GM23338 (cell line): ENCODE measurements at regions not wholly inside any gene's neighbourhood (a gene's known extent, or its start where the extent isn't known, plus 50 kb on each side); places are given as distances from the start of the nearest gene placed in this dataset.

Experiments
- ATAC-seq: fragments of 200-7000 bp; cut with Tn5 transposase; 3 replicates; pipeline ENCODE4 v1.9.1; 2020
- DNase-seq: peaks from one replicate; pipeline ENCODE4 v3.0.0-alpha.2; 2015; ENCODE audit warnings: low spot score
- H2AFZ ChIP-seq: fragments of 200-600 bp; sonication (generic); 2 replicates; pipeline ENCODE4 v1.8.0; 2016; ENCODE audit warnings: antibody characterized with exemption, mild to moderate bottlenecking, moderate library complexity
- H3F3A ChIP-seq: fragments of 200-600 bp; sonication (generic); replicated peaks from 2 replicates; pipeline ENCODE4 v1.8.0; 2017; ENCODE audit warnings: antibody characterized with exemption, mixed run types, low read depth
- H3K27ac ChIP-seq: fragments of 200-600 bp; sonication (generic); 2 replicates; pipeline ENCODE4 v1.6.1; 2016; ENCODE audit warnings: low read depth
- H3K27me3 ChIP-seq: fragments of 200-600 bp; sonication (generic); 2 replicates; pipeline ENCODE4 v1.8.0; 2016; ENCODE audit warnings: mild to moderate bottlenecking, mixed run types, moderate library complexity; ENCODE audit not compliant: insufficient read depth
- H3K36me3 ChIP-seq: fragments of 200-600 bp; sonication (generic); 2 replicates; pipeline ENCODE4 v1.8.0; 2016; ENCODE audit warnings: mild to moderate bottlenecking; ENCODE audit not compliant: insufficient read depth
- H3K4me1 ChIP-seq: fragments of 200-600 bp; sonication (generic); 2 replicates; pipeline ENCODE4 v1.8.0; 2016; ENCODE audit warnings: mild to moderate bottlenecking, moderate library complexity; ENCODE audit not compliant: insufficient read depth
- H3K4me2 ChIP-seq: fragments of 200-600 bp; sonication (generic); 2 replicates; pipeline ENCODE4 v1.7.1; 2017; ENCODE audit warnings: mixed run types
- H3K4me3 ChIP-seq: fragments of 200-600 bp; sonication (generic); 2 replicates; pipeline ENCODE4 v1.6.1; 2016; ENCODE audit warnings: mixed run types
- H3K79me2 ChIP-seq: fragments of 200-600 bp; sonication (generic); replicated peaks from 2 replicates; pipeline ENCODE4 v1.8.0; 2017; ENCODE audit warnings: mild to moderate bottlenecking; ENCODE audit not compliant: insufficient read depth
- H3K9me2 ChIP-seq: fragments of 200-600 bp; sonication (generic); 2 replicates; pipeline ENCODE4 v1.8.0; 2017; ENCODE audit not compliant: insufficient read depth
- H4K20me1 ChIP-seq: fragments of 200-600 bp; sonication (generic); replicated peaks from 2 replicates; pipeline ENCODE4 v1.8.0; 2017; ENCODE audit warnings: mild to moderate bottlenecking; ENCODE audit not compliant: insufficient read depth
- H3K27ac Mint-ChIP-seq: 2 replicates; pipeline ENCODE4 v1.8.0; 2020; ENCODE audit warnings: inconsistent platforms, mild to moderate bottlenecking, moderate library complexity, mixed read lengths
- H3K27me3 Mint-ChIP-seq: 3 replicates; pipeline ENCODE4 v1.8.0; 2022; ENCODE audit warnings: low read depth, mild to moderate bottlenecking, moderate library complexity, mixed read lengths, inconsistent platforms; ENCODE audit not compliant: insufficient read depth, poor library complexity
- H3K36me3 Mint-ChIP-seq: 3 replicates; pipeline ENCODE4 v1.8.0; 2021; ENCODE audit warnings: low read depth, mild to moderate bottlenecking, inconsistent platforms, moderate library complexity, mixed read lengths
- H3K4me1 Mint-ChIP-seq: 3 replicates; pipeline ENCODE4 v1.8.0; 2020; ENCODE audit warnings: mild to moderate bottlenecking, inconsistent platforms, mixed read lengths
- H3K4me3 Mint-ChIP-seq: 3 replicates; pipeline ENCODE4 v1.8.0; 2021; ENCODE audit warnings: moderate library complexity, mild to moderate bottlenecking, inconsistent platforms, mixed read lengths
- H3K9me3 Mint-ChIP-seq: 3 replicates; pipeline ENCODE4 v1.8.0; 2020; ENCODE audit warnings: moderate library complexity, mild to moderate bottlenecking, inconsistent platforms, mixed read lengths
- JUNB ChIP-seq: IDR thresholded peaks from one replicate; pipeline ENCODE4 v1.6.1; 2016; ENCODE audit warnings: antibody characterized with exemption; ENCODE audit not compliant: unreplicated experiment
- ZNF114 ChIP-seq: fragments of 250-450 bp; sonication (Bioruptor Pico); IDR thresholded peaks from 2 replicates; pipeline ENCODE4 v1.5.0; 2020; ENCODE audit warnings: mild to moderate bottlenecking, moderate library complexity
- ZNF331 ChIP-seq: fragments of 250-450 bp; sonication (Bioruptor Pico); IDR thresholded peaks from 2 replicates; pipeline ENCODE4 v1.5.0; 2020; ENCODE audit warnings: low read depth, mild to moderate bottlenecking, moderate library complexity
- TF ChIP-seq, protein P1 (sequence below): fragments of 250-450 bp; sonication (Bioruptor Pico); IDR thresholded peaks from 2 replicates; pipeline ENCODE4 v1.5.0; 2020; ENCODE audit warnings: mild to moderate bottlenecking, moderate library complexity
- TF ChIP-seq, protein P2 (sequence below), 2 experiments: fragments of 200-600 bp in 1 of 2; sonication (generic) in 1 of 2; conservative IDR thresholded peaks; 2 replicates each; pipeline versions ENCODE4 v1.5.1 to v1.6.1; 2016 to 2017; ENCODE audit warnings: antibody characterized with exemption in 2 of 2, low read depth in 2 of 2, mild to moderate bottlenecking in 2 of 2, moderate library complexity in 1 of 2

DNA sequence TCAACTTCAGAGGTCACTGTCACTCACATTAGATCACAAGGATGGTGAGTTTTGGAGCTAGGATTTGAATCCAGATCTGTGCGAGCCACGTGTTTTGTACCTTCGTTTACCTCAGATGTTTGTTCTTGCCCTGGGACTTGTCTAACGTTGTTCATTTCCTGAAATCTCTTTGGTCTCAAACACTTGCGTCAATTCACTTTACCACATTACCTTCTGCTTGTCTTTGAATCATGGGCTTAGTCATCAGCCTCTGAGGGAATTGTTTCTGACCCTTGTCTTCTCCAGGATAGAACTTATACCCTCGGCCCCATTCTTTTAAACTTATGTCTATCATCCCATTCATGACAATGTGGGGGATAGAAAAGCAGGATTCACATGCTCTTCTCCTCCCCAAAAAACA is 282.7 kb downstream of the DCDC2C start:
- no peak for ATAC-seq
- no peaks in the 10 kb centered on the region for H3K36me3 ChIP-seq
- TF ChIP-seq, protein P1, sequence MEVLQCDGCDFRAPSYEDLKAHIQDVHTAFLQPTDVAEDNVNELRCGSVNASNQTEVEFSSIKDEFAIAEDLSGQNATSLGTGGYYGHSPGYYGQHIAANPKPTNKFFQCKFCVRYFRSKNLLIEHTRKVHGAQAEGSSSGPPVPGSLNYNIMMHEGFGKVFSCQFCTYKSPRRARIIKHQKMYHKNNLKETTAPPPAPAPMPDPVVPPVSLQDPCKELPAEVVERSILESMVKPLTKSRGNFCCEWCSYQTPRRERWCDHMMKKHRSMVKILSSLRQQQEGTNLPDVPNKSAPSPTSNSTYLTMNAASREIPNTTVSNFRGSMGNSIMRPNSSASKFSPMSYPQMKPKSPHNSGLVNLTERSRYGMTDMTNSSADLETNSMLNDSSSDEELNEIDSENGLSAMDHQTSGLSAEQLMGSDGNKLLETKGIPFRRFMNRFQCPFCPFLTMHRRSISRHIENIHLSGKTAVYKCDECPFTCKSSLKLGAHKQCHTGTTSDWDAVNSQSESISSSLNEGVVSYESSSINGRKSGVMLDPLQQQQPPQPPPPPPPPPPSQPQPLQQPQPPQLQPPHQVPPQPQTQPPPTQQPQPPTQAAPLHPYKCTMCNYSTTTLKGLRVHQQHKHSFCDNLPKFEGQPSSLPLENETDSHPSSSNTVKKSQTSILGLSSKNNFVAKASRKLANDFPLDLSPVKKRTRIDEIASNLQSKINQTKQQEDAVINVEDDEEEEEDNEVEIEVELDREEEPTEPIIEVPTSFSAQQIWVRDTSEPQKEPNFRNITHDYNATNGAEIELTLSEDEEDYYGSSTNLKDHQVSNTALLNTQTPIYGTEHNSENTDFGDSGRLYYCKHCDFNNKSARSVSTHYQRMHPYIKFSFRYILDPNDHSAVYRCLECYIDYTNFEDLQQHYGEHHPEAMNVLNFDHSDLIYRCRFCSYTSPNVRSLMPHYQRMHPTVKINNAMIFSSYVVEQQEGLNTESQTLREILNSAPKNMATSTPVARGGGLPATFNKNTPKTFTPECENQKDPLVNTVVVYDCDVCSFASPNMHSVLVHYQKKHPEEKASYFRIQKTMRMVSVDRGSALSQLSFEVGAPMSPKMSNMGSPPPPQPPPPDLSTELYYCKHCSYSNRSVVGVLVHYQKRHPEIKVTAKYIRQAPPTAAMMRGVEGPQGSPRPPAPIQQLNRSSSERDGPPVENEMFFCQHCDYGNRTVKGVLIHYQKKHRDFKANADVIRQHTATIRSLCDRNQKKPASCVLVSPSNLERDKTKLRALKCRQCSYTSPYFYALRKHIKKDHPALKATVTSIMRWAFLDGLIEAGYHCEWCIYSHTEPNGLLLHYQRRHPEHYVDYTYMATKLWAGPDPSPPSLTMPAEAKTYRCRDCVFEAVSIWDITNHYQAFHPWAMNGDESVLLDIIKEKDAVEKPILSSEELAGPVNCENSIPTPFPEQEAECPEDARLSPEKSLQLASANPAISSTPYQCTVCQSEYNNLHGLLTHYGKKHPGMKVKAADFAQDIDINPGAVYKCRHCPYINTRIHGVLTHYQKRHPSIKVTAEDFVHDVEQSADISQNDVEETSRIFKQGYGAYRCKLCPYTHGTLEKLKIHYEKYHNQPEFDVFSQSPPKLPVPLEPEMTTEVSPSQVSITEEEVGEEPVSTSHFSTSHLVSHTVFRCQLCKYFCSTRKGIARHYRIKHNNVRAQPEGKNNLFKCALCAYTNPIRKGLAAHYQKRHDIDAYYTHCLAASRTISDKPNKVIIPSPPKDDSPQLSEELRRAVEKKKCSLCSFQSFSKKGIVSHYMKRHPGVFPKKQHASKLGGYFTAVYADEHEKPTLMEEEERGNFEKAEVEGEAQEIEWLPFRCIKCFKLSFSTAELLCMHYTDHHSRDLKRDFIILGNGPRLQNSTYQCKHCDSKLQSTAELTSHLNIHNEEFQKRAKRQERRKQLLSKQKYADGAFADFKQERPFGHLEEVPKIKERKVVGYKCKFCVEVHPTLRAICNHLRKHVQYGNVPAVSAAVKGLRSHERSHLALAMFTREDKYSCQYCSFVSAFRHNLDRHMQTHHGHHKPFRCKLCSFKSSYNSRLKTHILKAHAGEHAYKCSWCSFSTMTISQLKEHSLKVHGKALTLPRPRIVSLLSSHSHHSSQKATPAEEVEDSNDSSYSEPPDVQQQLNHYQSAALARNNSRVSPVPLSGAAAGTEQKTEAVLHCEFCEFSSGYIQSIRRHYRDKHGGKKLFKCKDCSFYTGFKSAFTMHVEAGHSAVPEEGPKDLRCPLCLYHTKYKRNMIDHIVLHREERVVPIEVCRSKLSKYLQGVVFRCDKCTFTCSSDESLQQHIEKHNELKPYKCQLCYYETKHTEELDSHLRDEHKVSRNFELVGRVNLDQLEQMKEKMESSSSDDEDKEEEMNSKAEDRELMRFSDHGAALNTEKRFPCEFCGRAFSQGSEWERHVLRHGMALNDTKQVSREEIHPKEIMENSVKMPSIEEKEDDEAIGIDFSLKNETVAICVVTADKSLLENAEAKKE (CRISPR knock-in tag), result no peak
- H3K4me1 Mint-ChIP-seq, result no peaks in the 10 kb centered on the region
- H3K36me3 Mint-ChIP-seq, result peaks cover 15% of the 10 kb centered on the region; the same call in 2 of the 3 replicates
- H2AFZ ChIP-seq, result no peak overlapping the region
- no peak overlapping the region for H3K27ac Mint-ChIP-seq
- no peak overlapping the region for H3K4me3 ChIP-seq
- H4K20me1 ChIP-seq, result no peaks in the 10 kb centered on the region
- H3K4me1 ChIP-seq, result no peaks in the 10 kb centered on the region
- no peak overlapping the region for H3K4me2 ChIP-seq
- no peaks in the 10 kb centered on the region for H3K9me2 ChIP-seq
- no peaks in the 10 kb centered on the region for H3K27me3 ChIP-seq
- H3K79me2 ChIP-seq, result no peaks in the 10 kb centered on the region
- H3F3A ChIP-seq, result no peaks in the 10 kb centered on the region
- no peak overlapping the region for H3K27ac ChIP-seq
- H3K4me3 Mint-ChIP-seq, result no peak overlapping the region
- DNase-seq, result no peak
- H3K27me3 Mint-ChIP-seq, result peaks cover 2% of the 10 kb centered on the region
- peaks cover 85% of the 10 kb centered on the region for H3K9me3 Mint-ChIP-seq

DNA sequence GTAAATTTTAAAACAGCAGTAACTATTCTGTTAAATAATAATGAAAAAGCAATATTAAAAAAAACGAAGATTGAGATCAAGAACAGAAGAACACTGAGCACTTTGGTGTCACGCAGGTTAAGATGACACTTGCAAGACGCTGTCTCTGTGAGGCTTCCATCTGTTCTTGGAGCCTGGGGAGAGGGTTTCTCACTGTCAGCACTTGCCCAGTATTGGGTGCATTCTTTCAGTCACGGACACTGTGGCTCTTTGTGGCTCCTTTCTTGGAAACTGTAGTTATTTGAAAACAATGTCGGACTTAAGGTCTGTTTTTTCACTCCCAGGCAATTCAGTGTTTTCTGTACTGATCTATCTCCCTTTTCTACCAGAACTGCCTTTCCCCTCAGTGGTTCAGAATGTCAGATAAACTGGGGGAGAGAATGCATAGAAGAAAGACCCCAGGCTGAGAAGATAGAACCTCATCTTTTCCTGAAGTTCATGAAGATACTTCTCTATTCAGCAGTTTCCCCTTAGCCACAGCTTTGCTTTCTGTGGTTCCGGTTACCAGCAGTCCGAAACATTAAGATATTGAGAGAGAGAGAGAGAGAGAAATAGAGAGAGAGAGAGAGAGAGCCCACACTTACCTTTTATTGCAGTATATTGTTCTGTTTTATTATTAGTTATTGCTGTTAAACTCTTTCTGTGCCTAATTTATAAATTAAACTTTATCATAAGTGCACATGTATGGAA is 283.3 kb downstream of the DCDC2C start:
- no peak overlapping the region for H2AFZ ChIP-seq
- H3K27me3 Mint-ChIP-seq, result peaks cover 2% of the 10 kb centered on the region
- no peak for ATAC-seq
- TF ChIP-seq ZNF331 (CRISPR knock-in tag) (no peak), JUNB (no peak), ZNF114 (CRISPR knock-in tag) (no peak)
- TF ChIP-seq, protein P2, sequence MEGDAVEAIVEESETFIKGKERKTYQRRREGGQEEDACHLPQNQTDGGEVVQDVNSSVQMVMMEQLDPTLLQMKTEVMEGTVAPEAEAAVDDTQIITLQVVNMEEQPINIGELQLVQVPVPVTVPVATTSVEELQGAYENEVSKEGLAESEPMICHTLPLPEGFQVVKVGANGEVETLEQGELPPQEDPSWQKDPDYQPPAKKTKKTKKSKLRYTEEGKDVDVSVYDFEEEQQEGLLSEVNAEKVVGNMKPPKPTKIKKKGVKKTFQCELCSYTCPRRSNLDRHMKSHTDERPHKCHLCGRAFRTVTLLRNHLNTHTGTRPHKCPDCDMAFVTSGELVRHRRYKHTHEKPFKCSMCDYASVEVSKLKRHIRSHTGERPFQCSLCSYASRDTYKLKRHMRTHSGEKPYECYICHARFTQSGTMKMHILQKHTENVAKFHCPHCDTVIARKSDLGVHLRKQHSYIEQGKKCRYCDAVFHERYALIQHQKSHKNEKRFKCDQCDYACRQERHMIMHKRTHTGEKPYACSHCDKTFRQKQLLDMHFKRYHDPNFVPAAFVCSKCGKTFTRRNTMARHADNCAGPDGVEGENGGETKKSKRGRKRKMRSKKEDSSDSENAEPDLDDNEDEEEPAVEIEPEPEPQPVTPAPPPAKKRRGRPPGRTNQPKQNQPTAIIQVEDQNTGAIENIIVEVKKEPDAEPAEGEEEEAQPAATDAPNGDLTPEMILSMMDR (conservative IDR thresholded peaks at IDR 0.05; ENCODE audit: low read depth in 2 of 2), result no peak

More for the DNA sequence above, 283.3 kb downstream of the DCDC2C start:
- H3K27ac ChIP-seq, result no peak overlapping the region
- no peak for DNase-seq
- no peaks in the 10 kb centered on the region for H3K9me2 ChIP-seq
- H3F3A ChIP-seq, result no peaks in the 10 kb centered on the region
- Mint-ChIP-seq H3K36me3 (peaks cover 20% of the 10 kb centered on the region; the same call in 2 of the 3 replicates), H3K27ac (no peak overlapping the region), H3K4me1 (no peaks in the 10 kb centered on the region), H3K4me3 (no peak overlapping the region), H3K9me3 (peaks cover 88% of the 10 kb centered on the region)
- H3K4me3 ChIP-seq, result no peak overlapping the region
- H3K4me1 ChIP-seq, result no peaks in the 10 kb centered on the region
- no peaks in the 10 kb centered on the region for H3K27me3 ChIP-seq
- H3K4me2 ChIP-seq, result no peak overlapping the region
- no peaks in the 10 kb centered on the region for H3K36me3 ChIP-seq
- H3K79me2 ChIP-seq, result no peaks in the 10 kb centered on the region
- no peaks in the 10 kb centered on the region for H4K20me1 ChIP-seq
